Omental fat pad (tissue), 3 donors: ENCODE measurements at regions not wholly inside any gene's neighbourhood (a gene's known extent, or its start where the extent isn't known, plus 50 kb on each side); places are given as distances from the start of the nearest gene placed in this dataset.

Experiments
- ATAC-seq: fragments of 150-250 bp; one replicate; pipeline ENCODE4 v1.9.1; 2016; ENCODE audit warnings: mild to moderate bottlenecking, moderate library complexity; ENCODE audit not compliant: low FRiP score
- DNase-seq: peaks from one replicate; pipeline ENCODE4 v3.0.0-alpha.2; 2019; ENCODE audit warnings: low spot score
- TF ChIP-seq, protein P1 (sequence below), 3 donors: fragments of 450-650 bp; IDR thresholded peaks; one replicate each; pipeline ENCODE4 v1.5.1; 2016 to 2017; ENCODE audit warnings: antibody characterized with exemption in 3 of 3, mild to moderate bottlenecking in 3 of 3, moderate library complexity in 2 of 3

DNA sequence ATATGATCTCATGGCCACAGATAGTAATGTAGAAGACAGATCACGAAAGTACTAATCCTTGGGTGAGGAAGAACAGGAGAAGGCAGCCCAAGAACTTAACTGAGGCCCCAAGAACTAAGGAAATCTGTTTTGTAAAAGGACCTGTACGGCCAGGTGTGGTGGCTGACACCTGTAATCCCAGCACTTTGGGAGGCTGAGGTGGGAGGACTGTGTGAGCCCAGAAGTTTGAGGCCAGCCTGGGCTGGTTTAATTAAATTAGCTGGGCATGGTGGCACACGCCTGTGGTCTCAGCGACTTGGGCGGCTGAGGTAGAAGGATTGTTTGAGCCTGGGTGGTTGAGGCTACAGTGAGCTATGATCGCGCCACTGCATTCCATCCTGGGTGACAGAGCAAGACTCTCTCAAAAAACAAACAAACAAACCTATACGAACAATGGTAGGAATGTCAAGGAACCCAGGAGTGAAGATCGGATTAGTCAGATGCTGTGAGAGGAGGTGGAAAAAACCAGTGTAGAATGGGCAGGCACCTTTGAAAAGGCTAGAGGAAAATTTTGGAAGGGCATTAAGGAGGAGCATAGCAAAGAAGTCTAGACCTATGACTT, 283.8 kb upstream of the DMRT1 start:
- DNase-seq (no peak), ATAC-seq (no peak)
- TF ChIP-seq, protein P1, sequence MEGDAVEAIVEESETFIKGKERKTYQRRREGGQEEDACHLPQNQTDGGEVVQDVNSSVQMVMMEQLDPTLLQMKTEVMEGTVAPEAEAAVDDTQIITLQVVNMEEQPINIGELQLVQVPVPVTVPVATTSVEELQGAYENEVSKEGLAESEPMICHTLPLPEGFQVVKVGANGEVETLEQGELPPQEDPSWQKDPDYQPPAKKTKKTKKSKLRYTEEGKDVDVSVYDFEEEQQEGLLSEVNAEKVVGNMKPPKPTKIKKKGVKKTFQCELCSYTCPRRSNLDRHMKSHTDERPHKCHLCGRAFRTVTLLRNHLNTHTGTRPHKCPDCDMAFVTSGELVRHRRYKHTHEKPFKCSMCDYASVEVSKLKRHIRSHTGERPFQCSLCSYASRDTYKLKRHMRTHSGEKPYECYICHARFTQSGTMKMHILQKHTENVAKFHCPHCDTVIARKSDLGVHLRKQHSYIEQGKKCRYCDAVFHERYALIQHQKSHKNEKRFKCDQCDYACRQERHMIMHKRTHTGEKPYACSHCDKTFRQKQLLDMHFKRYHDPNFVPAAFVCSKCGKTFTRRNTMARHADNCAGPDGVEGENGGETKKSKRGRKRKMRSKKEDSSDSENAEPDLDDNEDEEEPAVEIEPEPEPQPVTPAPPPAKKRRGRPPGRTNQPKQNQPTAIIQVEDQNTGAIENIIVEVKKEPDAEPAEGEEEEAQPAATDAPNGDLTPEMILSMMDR (IDR thresholded peaks at IDR 0.05): no peak

DNA sequence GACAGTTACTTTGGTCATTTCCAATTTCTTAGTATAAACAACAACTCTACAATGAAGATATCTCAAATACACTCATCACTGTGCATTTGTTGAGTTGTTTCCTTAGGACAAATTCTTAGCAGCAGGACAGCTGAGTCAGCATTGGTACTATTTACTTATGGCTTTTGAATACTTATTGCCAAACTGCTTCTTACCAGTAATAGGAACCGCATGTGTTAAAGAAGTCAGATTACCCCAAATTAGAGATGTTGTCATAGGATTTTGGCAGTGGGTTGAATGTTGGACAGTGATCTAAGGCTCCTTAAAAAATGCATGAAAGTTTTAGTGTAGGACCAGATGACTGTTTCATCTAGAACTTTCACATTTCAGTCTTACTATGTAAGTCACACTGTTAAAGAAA, 280.1 kb upstream of the DMRT1 start:
- ATAC-seq (no peak), DNase-seq (no peak)
- TF ChIP-seq, protein P1 (IDR thresholded peaks at IDR 0.05): no peak

DNA sequence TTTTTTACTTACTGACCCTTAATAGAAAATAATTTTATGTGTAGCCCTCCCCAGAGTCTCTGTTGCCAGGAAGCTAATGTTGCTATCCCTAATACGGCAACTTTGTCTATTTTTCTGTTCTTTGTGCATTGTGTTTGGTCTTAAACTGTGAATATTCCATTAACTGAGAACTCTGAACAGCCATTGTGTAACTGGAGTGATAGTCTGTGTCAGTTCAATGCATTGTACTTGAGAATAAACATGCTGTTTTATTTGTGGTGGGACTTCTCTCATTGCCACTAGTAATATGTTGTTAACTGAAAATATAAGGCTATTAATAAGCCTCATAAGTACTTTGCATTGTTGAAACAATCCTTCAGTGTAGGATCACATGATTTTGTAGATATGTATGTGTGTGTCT, 278.3 kb upstream of the DMRT1 start:
- no peak for ATAC-seq
- DNase-seq: no peak
- TF ChIP-seq, protein P1 (IDR thresholded peaks at IDR 0.05): no peak

DNA sequence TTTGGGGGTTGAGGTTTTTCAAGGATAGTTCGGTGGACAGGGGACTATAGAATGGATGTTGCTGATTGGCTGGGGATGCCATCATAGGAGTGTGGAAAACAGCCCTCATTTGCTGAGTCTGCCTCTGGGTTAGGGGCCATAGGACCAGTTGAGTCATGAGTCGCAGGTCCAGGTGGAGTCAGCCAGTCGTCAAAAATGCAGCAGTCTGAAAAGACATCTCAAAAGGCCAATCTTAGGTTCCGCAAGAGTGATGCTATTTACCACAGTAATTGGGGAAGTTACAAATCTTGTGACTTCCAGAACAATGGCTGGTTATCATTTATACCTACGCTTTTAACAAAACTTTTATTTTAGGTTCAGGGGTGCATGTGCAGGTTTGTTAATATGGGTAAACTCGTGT, 276.0 kb upstream of the DMRT1 start:
- TF ChIP-seq, protein P1 (IDR thresholded peaks at IDR 0.05): no peak
- DNase-seq (no peak), ATAC-seq (no peak)

DNA sequence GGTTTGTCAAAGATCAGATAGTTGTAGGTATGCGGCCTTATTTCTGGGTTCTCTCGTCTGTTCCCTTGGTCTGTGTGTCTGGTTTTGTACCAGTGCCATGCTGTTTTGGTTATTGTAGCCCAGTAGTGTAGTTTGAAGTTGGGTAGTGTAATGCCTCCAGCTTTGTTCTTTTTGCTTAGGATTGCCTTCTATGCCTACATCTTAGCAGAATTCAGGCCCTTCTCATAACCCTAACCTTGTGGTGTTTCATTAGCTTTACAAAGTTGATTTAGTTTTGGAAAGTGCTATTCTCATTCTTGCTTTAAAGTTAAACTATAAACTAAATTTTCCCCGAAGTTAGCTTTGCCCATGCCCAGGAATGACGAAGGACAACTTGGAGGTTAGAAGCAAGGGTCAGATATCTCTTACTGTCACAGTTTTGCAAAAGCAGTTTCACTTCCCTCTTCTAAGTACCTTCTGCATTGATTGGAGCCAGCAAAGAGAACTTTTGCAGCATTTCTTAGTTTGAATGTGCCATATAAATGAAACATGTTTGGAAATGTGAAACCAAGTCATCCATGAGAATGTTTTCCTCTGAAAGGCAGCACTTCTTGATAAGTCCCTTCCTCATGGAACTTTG, 274.3 kb upstream of the DMRT1 start:
- no peak for DNase-seq
- TF ChIP-seq, protein P1 (IDR thresholded peaks at IDR 0.05): no peak
- ATAC-seq: no peak

DNA sequence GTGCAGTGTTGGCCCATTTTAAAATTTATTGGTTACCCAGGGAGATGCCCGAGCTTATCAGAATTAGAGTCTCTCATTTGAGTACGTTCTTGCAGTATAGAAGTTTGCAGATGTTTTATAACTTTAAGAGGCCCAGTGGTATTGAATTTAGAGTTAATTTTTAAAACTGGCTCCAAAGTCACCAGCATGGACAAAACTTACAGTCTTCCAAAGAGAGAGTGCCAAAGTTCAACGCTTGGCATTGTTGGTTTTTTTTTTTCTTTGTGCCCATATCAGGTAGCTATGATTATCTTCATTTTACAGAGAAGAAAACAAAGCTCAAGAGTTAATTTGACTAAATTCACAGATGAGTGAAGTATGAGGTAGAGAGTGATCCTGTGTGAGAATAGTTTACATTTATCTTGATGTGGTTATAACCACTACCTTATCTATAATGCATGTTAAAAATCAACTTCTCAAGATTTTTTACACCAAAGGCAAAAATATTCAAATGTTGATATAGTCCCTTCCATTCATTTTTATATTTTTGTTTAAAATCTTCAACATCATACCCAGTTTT, 273.7 kb upstream of the DMRT1 start:
- ATAC-seq (no peak), DNase-seq (no peak)
- TF ChIP-seq, protein P1 (IDR thresholded peaks at IDR 0.05): no peak

DNA sequence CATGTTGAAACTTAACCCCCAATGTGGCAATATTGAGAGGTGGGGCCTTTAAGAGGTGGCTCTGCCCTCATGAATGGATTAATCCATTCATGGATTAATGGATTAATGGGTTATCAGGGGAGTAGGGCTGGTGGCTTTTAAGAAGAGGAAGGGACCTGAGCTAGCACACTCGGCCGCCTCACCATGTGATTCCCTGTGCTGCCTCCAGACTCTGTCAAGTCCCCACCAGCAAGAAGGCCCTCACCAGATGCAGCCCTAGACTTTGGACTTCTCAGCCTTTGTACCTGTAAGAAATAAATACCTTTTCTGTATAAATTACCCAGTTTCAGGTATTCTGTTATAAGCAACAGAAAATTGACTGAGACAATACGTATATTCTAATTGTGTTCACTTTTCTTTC, 272.2 kb upstream of the DMRT1 start:
- TF ChIP-seq, protein P1 (IDR thresholded peaks at IDR 0.05): no peak
- DNase-seq (no peak), ATAC-seq (no peak)
